Neural cell (in vitro differentiated cells): ENCODE measurements at regions not wholly inside any gene's neighbourhood (a gene's known extent, or its start where the extent isn't known, plus 50 kb on each side); places are given as distances from the start of the nearest gene placed in this dataset.

Source experiments
- H2AFZ ChIP-seq: fragments of 200-600, 300-800 bp; sonication (generic), shearing (Covaris generic); 2 replicates; pipeline ENCODE4 v1.6.0; 2014; ENCODE audit warnings: low read depth, mild to moderate bottlenecking, antibody characterized with exemption, low read length, moderate library complexity
- H3F3A ChIP-seq: fragments of 200-600 bp; shearing (Covaris generic); 2 replicates; pipeline ENCODE4 v1.6.1; 2016; ENCODE audit warnings: mild to moderate bottlenecking, moderate library complexity, mixed read lengths, antibody characterized with exemption, low read length; ENCODE audit not compliant: insufficient read depth, poor library complexity, severe bottlenecking
- H3K27ac ChIP-seq: fragments of 200-600, 300-800 bp; sonication (generic), shearing (Covaris generic); 2 replicates; pipeline ENCODE4 v1.5.1; 2014; ENCODE audit warnings: mild to moderate bottlenecking, low read length, moderate library complexity
- H3K27me3 ChIP-seq: fragments of 300-800, 200-600 bp; sonication (generic), shearing (Covaris generic); 2 replicates; pipeline ENCODE4 v1.6.0; 2014; ENCODE audit warnings: mild to moderate bottlenecking, low read depth, low read length, moderate library complexity; ENCODE audit not compliant: insufficient read depth
- H3K36me3 ChIP-seq: fragments of 300-800, 200-600 bp; sonication (generic), shearing (Covaris generic); 2 replicates; pipeline ENCODE4 v1.5.1; 2014; ENCODE audit warnings: mild to moderate bottlenecking, antibody characterized with exemption, low read length, moderate library complexity; ENCODE audit not compliant: insufficient read depth
- H3K4me2 ChIP-seq: fragments of 300-800, 200-600 bp; sonication (generic), shearing (Covaris generic); 2 replicates; pipeline ENCODE4 v1.6.0; 2014; ENCODE audit warnings: mild to moderate bottlenecking, low read length
- H3K4me3 ChIP-seq: fragments of 300-800, 200-600 bp; sonication (generic), shearing (Covaris generic); 2 replicates; pipeline ENCODE4 v1.5.1; 2014; ENCODE audit warnings: mild to moderate bottlenecking, low read length, moderate library complexity
- H3K79me2 ChIP-seq: fragments of 200-600 bp; shearing (Covaris generic); replicated peaks from 2 replicates; pipeline ENCODE4 v1.6.0; 2014; ENCODE audit warnings: mild to moderate bottlenecking, low read length, moderate library complexity; ENCODE audit not compliant: insufficient read depth
- H3K9ac ChIP-seq: fragments of 300-800, 200-600 bp; sonication (generic), shearing (Covaris generic); 2 replicates; pipeline ENCODE4 v1.6.1; 2016; ENCODE audit warnings: mild to moderate bottlenecking, low read length, mixed read lengths
- H3K9me2 ChIP-seq: fragments of 200-600 bp; shearing (Covaris generic); 2 replicates; pipeline ENCODE4 v1.6.1; 2016; ENCODE audit warnings: mild to moderate bottlenecking, low read length, mixed read lengths; ENCODE audit not compliant: insufficient read depth
- H3K9me3 ChIP-seq: fragments of 200-600, 300-800 bp; sonication (generic), shearing (Covaris generic); 2 replicates; pipeline ENCODE4 v1.6.1; 2016; ENCODE audit warnings: mild to moderate bottlenecking, mixed run types, low read length, moderate library complexity, mixed read lengths
- H4K20me1 ChIP-seq: fragments of 200-600 bp; shearing (Covaris generic); 2 replicates; pipeline ENCODE4 v1.6.1; 2016; ENCODE audit warnings: mild to moderate bottlenecking, mixed run types; ENCODE audit not compliant: insufficient read depth
- CTCF ChIP-seq: fragments of 450-650 bp; IDR thresholded peaks from 2 replicates; pipeline ENCODE4 v1.5.1; 2014; ENCODE audit warnings: antibody characterized with exemption, mild to moderate bottlenecking, moderate library complexity; ENCODE audit not compliant: poor library complexity, severe bottlenecking
- EP300 ChIP-seq: fragments of 450-650 bp; conservative IDR thresholded peaks from 2 replicates; pipeline ENCODE4 v1.6.1; 2014; ENCODE audit warnings: antibody characterized with exemption, mild to moderate bottlenecking, moderate library complexity; ENCODE audit not compliant: poor library complexity, severe bottlenecking
- EZH2 ChIP-seq: fragments of 200-600, 300-800 bp; shearing (Covaris generic), sonication (generic); IDR thresholded peaks from 2 replicates; pipeline ENCODE4 v1.6.1; 2014; ENCODE audit warnings: antibody characterized with exemption, low read length, borderline replicate concordance, mild to moderate bottlenecking; ENCODE audit not compliant: insufficient read depth, poor library complexity, severe bottlenecking
- MXI1 ChIP-seq: fragments of 450-650 bp; conservative IDR thresholded peaks from 2 replicates; pipeline ENCODE4 v1.6.1; 2014; ENCODE audit warnings: antibody characterized with exemption, mild to moderate bottlenecking; ENCODE audit not compliant: poor library complexity, severe bottlenecking
- POLR2AphosphoS5 ChIP-seq: IDR thresholded peaks from 2 replicates; pipeline ENCODE4 v1.6.1; 2012
- RAD21 ChIP-seq: fragments of 450-650 bp; conservative IDR thresholded peaks from 2 replicates; pipeline ENCODE4 v1.6.1; 2014; ENCODE audit warnings: antibody characterized with exemption, mild to moderate bottlenecking, moderate library complexity
- REST ChIP-seq: IDR thresholded peaks from 2 replicates; pipeline ENCODE4 v1.6.1; 2012; ENCODE audit warnings: borderline replicate concordance
- SMC3 ChIP-seq: fragments of 450-650 bp; conservative IDR thresholded peaks from 2 replicates; pipeline ENCODE4 v1.6.1; 2014; ENCODE audit warnings: antibody characterized with exemption, mild to moderate bottlenecking, moderate library complexity; ENCODE audit not compliant: poor library complexity
- TAF1 ChIP-seq: IDR thresholded peaks from 2 replicates; pipeline ENCODE4 v1.6.1; 2012; ENCODE audit warnings: low read depth

GRCh38 chr7:13476881-13477444, 512.5 kb downstream of the ETV1 start:
- H4K20me1 ChIP-seq = no peaks in the 10 kb centered on the region

GRCh38 chr7:13489386-13489785, 500.1 kb downstream of the ETV1 start:
- no peak overlapping the region for H2AFZ ChIP-seq
- H3K27me3 ChIP-seq = no peaks in the 10 kb centered on the region
- no peaks in the 10 kb centered on the region for H4K20me1 ChIP-seq
- H3F3A ChIP-seq = no peaks in the 10 kb centered on the region
- H3K79me2 ChIP-seq = no peaks in the 10 kb centered on the region
- H3K9me3 ChIP-seq = no peaks in the 10 kb centered on the region
- no peak overlapping the region for H3K4me3 ChIP-seq
- H3K4me2 ChIP-seq = no peak overlapping the region
- no peaks in the 10 kb centered on the region for H3K36me3 ChIP-seq
- no peaks in the 10 kb centered on the region for H3K9me2 ChIP-seq
- H3K9ac ChIP-seq = no peak overlapping the region
- H3K27ac ChIP-seq = no peak overlapping the region
- TF ChIP-seq CTCF (no peak), RAD21 (no peak), EP300 (no peak), EZH2 (no peak), POLR2AphosphoS5 (no peak), MXI1 (no peak), TAF1 (no peak), SMC3 (no peak)

More at GRCh38 chr7:13476881-13477444, 512.5 kb downstream of the ETV1 start:
- Histone ChIP-seq H3K27ac (no peak overlapping the region), H3K9me3 (no peaks in the 10 kb centered on the region), H3K9ac (no peak overlapping the region), H3K79me2 (no peaks in the 10 kb centered on the region), H3K4me3 (no peak overlapping the region), H3F3A (no peaks in the 10 kb centered on the region), H2AFZ (no peak overlapping the region), H3K36me3 (no peaks in the 10 kb centered on the region), H3K4me2 (no peak overlapping the region), H3K27me3 (no peaks in the 10 kb centered on the region), H3K9me2 (no peaks in the 10 kb centered on the region)
- TF ChIP-seq EZH2 (no peak), REST (no peak), TAF1 (no peak), SMC3 (no peak), CTCF (no peak), RAD21 (no peak), EP300 (no peak), POLR2AphosphoS5 (no peak), MXI1 (no peak)
